Esophagus muscularis mucosa (tissue), 4 donors: ENCODE measurements at regions not wholly inside any gene's neighbourhood (a gene's known extent, or its start where the extent isn't known, plus 50 kb on each side); places are given as distances from the start of the nearest gene placed in this dataset.

Experiments used
- EP300 ChIP-seq: sonication (generic); formaldehyde crosslinking; IDR thresholded peaks from one replicate; pipeline ENCODE4 v1.6.1; 2017; ENCODE audit warnings: antibody characterized with exemption
- POLR2AphosphoS5 ChIP-seq, 2 donors: sonication (generic); formaldehyde crosslinking; IDR thresholded peaks; one replicate each; pipeline ENCODE4 v1.6.1; 2017; ENCODE audit warnings: antibody characterized with exemption in 2 of 2
- TF ChIP-seq, protein P1 (sequence below), 3 experiments: fragments of 200-600 bp in 2 of 3; fragments of 450-650 bp in 1 of 3; sonication (generic) in 2 of 3; IDR thresholded peaks; one replicate each; pipeline ENCODE4 v1.5.1; 2017 to 2019; ENCODE audit warnings: antibody characterized with exemption in 3 of 3, mild to moderate bottlenecking in 2 of 3, moderate library complexity in 1 of 3

- no peak for TF ChIP-seq POLR2AphosphoS5 (IDR thresholded peaks at IDR 0.05)
- TF ChIP-seq, protein P1, sequence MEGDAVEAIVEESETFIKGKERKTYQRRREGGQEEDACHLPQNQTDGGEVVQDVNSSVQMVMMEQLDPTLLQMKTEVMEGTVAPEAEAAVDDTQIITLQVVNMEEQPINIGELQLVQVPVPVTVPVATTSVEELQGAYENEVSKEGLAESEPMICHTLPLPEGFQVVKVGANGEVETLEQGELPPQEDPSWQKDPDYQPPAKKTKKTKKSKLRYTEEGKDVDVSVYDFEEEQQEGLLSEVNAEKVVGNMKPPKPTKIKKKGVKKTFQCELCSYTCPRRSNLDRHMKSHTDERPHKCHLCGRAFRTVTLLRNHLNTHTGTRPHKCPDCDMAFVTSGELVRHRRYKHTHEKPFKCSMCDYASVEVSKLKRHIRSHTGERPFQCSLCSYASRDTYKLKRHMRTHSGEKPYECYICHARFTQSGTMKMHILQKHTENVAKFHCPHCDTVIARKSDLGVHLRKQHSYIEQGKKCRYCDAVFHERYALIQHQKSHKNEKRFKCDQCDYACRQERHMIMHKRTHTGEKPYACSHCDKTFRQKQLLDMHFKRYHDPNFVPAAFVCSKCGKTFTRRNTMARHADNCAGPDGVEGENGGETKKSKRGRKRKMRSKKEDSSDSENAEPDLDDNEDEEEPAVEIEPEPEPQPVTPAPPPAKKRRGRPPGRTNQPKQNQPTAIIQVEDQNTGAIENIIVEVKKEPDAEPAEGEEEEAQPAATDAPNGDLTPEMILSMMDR (IDR thresholded peaks at IDR 0.05), result no peak
- no peak for TF ChIP-seq EP300
Observed at GRCh38 chr12:107169200-107169599, 75.9 kb upstream of the CRY1 start.
